ENCODE measurements at regions not wholly inside any gene's neighbourhood (a gene's known extent, or its start where the extent isn't known, plus 50 kb on each side); places are given as distances from the start of the nearest gene placed in this dataset.
"Not testable (repeated sequence)": the region's sequence is repeated elsewhere in the genome, so short reads cannot be mapped to it uniquely, and the experiment has no call there.

DNA sequence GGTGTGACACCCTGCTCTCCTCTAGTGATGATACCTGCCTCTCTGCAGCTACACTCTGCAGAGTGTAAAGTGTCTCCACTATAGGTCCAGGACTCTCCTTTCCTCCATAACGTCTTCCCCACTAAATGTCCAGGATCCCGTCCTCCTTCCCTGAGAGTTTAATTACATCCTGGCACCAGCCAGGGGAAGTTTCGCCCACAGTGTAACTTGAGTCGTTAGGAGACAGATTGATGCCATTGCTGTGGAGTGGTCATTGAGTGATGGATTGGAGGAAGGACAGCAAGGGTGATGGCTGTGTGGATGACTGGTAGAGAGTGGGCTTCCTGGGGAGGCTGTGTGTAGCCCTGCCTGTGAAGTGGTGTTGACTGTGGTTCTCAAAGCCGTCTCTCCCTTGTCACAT is 84.0 kb upstream of the TMEM132D start:
- no peaks in the 10 kb centered on the region for H3K4me1 ChIP-seq (ENCODE audit: insufficient read depth, low read length, poor library complexity, severe bottlenecking)
- ChIA-PET CTCF (no interaction called here), POLR2A (ENCODE audit: low non-redundant PET) (no interaction called here)
- BruUV-seq (replicated peaks), result no TSS peak
- intact Hi-C loops (cut with micrococcal nuclease; ENCODE audit: unreplicated experiment), result no loop called here
- no peak overlapping the region for H3K27ac ChIP-seq (ENCODE audit: low read depth, low read length, poor library complexity, severe bottlenecking)
- no peaks in the 10 kb centered on the region for H3K36me3 ChIP-seq (ENCODE audit: insufficient read depth, low read length, poor library complexity, severe bottlenecking)
- TF ChIP-seq, protein P1, sequence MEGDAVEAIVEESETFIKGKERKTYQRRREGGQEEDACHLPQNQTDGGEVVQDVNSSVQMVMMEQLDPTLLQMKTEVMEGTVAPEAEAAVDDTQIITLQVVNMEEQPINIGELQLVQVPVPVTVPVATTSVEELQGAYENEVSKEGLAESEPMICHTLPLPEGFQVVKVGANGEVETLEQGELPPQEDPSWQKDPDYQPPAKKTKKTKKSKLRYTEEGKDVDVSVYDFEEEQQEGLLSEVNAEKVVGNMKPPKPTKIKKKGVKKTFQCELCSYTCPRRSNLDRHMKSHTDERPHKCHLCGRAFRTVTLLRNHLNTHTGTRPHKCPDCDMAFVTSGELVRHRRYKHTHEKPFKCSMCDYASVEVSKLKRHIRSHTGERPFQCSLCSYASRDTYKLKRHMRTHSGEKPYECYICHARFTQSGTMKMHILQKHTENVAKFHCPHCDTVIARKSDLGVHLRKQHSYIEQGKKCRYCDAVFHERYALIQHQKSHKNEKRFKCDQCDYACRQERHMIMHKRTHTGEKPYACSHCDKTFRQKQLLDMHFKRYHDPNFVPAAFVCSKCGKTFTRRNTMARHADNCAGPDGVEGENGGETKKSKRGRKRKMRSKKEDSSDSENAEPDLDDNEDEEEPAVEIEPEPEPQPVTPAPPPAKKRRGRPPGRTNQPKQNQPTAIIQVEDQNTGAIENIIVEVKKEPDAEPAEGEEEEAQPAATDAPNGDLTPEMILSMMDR (conservative IDR thresholded peaks at IDR 0.05; ENCODE audit: low read depth, low read length), result no peak
- TF ChIP-seq EZH2 (IDR thresholded peaks at IDR 0.05; ENCODE audit: borderline replicate concordance, low read depth, low read length, poor library complexity, severe bottlenecking), result no peak
- no peaks in the 10 kb centered on the region for H3K27me3 ChIP-seq (replicated peaks; ENCODE audit: insufficient read depth, low read depth, low read length, poor library complexity)
- DNase-seq (ENCODE audit: low spot score), result no peak
- H3K9me3 ChIP-seq (ENCODE audit: low read depth, low read length, poor library complexity, severe bottlenecking), result no peaks in the 10 kb centered on the region
- no peak overlapping the region for H3K4me3 ChIP-seq (ENCODE audit: low read depth, low read length, poor library complexity, severe bottlenecking)

DNA sequence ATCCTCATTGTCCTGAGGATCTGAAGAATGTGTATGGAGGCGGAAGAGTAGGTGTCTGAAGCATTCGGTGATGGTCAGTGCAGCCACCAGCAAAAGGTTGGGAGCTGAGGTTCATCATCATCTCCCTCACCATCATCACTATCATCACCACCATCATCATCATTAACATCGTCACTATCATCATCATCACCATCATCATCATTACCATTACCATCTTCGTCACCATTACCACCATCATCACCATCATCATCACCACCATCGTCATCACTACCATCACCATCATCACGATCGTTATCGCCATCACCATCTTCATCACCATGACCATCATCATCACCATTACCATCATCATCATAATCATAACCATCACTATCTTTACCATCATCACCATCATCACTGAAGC is 90.8 kb upstream of the TMEM132D start:
- CTCF ChIA-PET, result no interaction called here
- no peak for TF ChIP-seq EZH2 (IDR thresholded peaks at IDR 0.05; ENCODE audit: borderline replicate concordance, low read depth, low read length, poor library complexity, severe bottlenecking)
- TF ChIP-seq, protein P1 (conservative IDR thresholded peaks at IDR 0.05; ENCODE audit: low read depth, low read length), result no peak
- DNase-seq (ENCODE audit: low spot score), result no peak
- Histone ChIP-seq H3K4me1 (ENCODE audit: insufficient read depth, low read length, poor library complexity, severe bottlenecking) (no peaks in the 10 kb centered on the region), H3K27me3 (replicated peaks; ENCODE audit: insufficient read depth, low read depth, low read length, poor library complexity) (no peaks in the 10 kb centered on the region), H3K36me3 (ENCODE audit: insufficient read depth, low read length, poor library complexity, severe bottlenecking) (no peaks in the 10 kb centered on the region), H3K4me3 (ENCODE audit: low read depth, low read length, poor library complexity, severe bottlenecking) (no peak overlapping the region), H3K9me3 (ENCODE audit: low read depth, low read length, poor library complexity, severe bottlenecking) (no peaks in the 10 kb centered on the region), H3K27ac (ENCODE audit: low read depth, low read length, poor library complexity, severe bottlenecking) (no peak overlapping the region)
- intact Hi-C loops (cut with micrococcal nuclease; ENCODE audit: unreplicated experiment), result no loop called here
- POLR2A ChIA-PET (ENCODE audit: low non-redundant PET), result no interaction called here
- no TSS peak for BruUV-seq (replicated peaks)

DNA sequence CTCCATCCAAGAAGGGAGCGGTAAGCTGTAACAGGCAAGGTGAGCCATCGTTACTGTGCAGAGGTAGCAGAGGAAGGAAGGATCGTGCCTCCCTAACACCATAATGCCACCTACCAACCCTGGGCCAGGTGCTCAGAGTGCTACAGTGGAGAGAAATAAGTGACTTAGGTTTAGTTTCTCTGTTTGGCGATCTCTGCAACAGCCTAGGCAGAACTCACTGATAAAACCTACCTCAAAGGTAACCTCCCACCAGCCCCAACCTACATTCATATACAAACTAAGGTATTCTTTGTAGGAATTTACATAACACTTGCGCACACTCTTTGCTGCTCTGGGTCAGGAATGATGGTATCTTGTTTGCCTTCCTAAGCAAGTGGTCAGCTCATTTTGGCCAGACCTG is 93.4 kb upstream of the TMEM132D start:
- BruUV-seq (replicated peaks), result no TSS peak
- no peak for TF ChIP-seq EZH2 (IDR thresholded peaks at IDR 0.05; ENCODE audit: borderline replicate concordance, low read depth, low read length, poor library complexity, severe bottlenecking)
- TF ChIP-seq, protein P1 (conservative IDR thresholded peaks at IDR 0.05; ENCODE audit: low read depth, low read length), result no peak
- no peak for DNase-seq (ENCODE audit: low spot score)
- Histone ChIP-seq H3K27me3 (replicated peaks; ENCODE audit: insufficient read depth, low read depth, low read length, poor library complexity) (no peaks in the 10 kb centered on the region), H3K9me3 (ENCODE audit: low read depth, low read length, poor library complexity, severe bottlenecking) (no peaks in the 10 kb centered on the region), H3K36me3 (ENCODE audit: insufficient read depth, low read length, poor library complexity, severe bottlenecking) (no peaks in the 10 kb centered on the region), H3K4me3 (ENCODE audit: low read depth, low read length, poor library complexity, severe bottlenecking) (no peak overlapping the region), H3K4me1 (ENCODE audit: insufficient read depth, low read length, poor library complexity, severe bottlenecking) (no peaks in the 10 kb centered on the region), H3K27ac (ENCODE audit: low read depth, low read length, poor library complexity, severe bottlenecking) (no peak overlapping the region)
- CTCF ChIA-PET, result no interaction called here
- POLR2A ChIA-PET (ENCODE audit: low non-redundant PET), result no interaction called here
- intact Hi-C loops (cut with micrococcal nuclease; ENCODE audit: unreplicated experiment), result no loop called here

DNA sequence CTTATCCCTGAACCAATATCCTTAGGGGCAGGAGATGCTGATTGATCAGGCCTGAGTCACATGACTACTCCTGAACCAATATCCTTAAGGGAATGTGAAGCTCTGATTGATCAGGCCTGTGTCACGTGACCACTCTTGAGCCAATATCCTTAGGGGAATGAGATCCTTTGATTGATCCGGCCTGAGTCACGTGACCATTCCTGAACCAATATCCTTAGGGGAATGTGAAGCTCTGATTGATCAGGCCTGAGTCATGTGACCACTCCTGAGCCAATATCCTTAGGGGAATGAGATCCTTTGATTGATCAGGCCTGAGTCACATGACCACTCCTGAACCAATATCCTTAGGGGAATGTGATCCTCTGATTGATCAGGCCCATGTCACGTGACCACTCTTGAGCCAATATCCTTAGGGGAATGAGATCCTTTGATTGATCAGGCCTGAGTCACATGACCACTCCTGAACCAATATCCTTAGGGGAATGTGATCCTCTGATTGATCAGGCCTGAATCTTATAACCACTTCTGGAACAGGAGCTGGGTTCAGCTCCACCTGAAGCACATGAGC is 100.6 kb upstream of the TMEM132D start:
- BruUV-seq (replicated peaks); H3K27ac ChIP-seq (ENCODE audit: low read depth, low read length, poor library complexity, severe bottlenecking); CTCF ChIA-PET; H3K4me1 ChIP-seq (ENCODE audit: insufficient read depth, low read length, poor library complexity, severe bottlenecking); H3K9me3 ChIP-seq (ENCODE audit: low read depth, low read length, poor library complexity, severe bottlenecking); H3K36me3 ChIP-seq (ENCODE audit: insufficient read depth, low read length, poor library complexity, severe bottlenecking); DNase-seq (ENCODE audit: low spot score); H3K4me3 ChIP-seq (ENCODE audit: low read depth, low read length, poor library complexity, severe bottlenecking); intact Hi-C loops (cut with micrococcal nuclease; ENCODE audit: unreplicated experiment): not testable (repeated sequence)
- peaks cover 13% of the 10 kb centered on the region for H3K27me3 ChIP-seq (replicated peaks; ENCODE audit: insufficient read depth, low read depth, low read length, poor library complexity)
- POLR2A ChIA-PET (ENCODE audit: low non-redundant PET), result interaction anchor here (0.6 kb wide), 1 partner anchor 23 kb away, joined by 3 read pairs; no protein-coding TSS in a partner anchor

All from A673 (cell line).